Sigmoid colon (tissue), 6 donors: ENCODE measurements at regions not wholly inside any gene's neighbourhood (a gene's known extent, or its start where the extent isn't known, plus 50 kb on each side); places are given as distances from the start of the nearest gene placed in this dataset.

Experiments
- DNase-seq: peaks from one replicate; pipeline ENCODE4 v3.0.0-alpha.2; 2019
- H3K27ac ChIP-seq, 4 donors: fragments of 200-600 bp; sonication (generic); one replicate each; pipeline ENCODE4 v1.5.1; 2016 to 2019; ENCODE audit warnings: mild to moderate bottlenecking in 1 of 4
- H3K27me3 ChIP-seq, 3 donors: fragments of 200-600 bp; sonication (generic); one replicate each; pipeline ENCODE4 v1.5.1; 2019; ENCODE audit warnings: mild to moderate bottlenecking in 1 of 3
- H3K36me3 ChIP-seq, 4 donors: fragments of 200-600 bp; sonication (generic); one replicate each; pipeline ENCODE4 v1.5.1; 2016 to 2019
- H3K4me1 ChIP-seq, 4 donors: fragments of 200-600 bp; sonication (generic); one replicate each; pipeline ENCODE4 v1.5.1; 2017 to 2019
- H3K4me3 ChIP-seq, 4 donors: fragments of 200-600 bp; sonication (generic); one replicate each; pipeline ENCODE4 v1.5.1; 2017 to 2019; ENCODE audit warnings: mild to moderate bottlenecking in 2 of 4, moderate library complexity in 1 of 4
- H3K9me3 ChIP-seq, 4 donors: fragments of 200-600 bp in 3 of 4; sonication (generic) in 3 of 4; one replicate each; pipeline versions ENCODE4 v1.5.1 to v1.6.1; 2013 to 2019
- EP300 ChIP-seq, 4 donors: sonication (generic); formaldehyde crosslinking; IDR thresholded peaks; one replicate each; pipeline ENCODE4 v1.6.1; 2017; ENCODE audit warnings: antibody characterized with exemption in 4 of 4
- POLR2A ChIP-seq, 2 donors: fragments of 450-650 bp; IDR thresholded peaks; one replicate each; pipeline ENCODE4 v1.6.1; 2016; ENCODE audit warnings: antibody characterized with exemption in 2 of 2, mild to moderate bottlenecking in 2 of 2, moderate library complexity in 2 of 2
- POLR2AphosphoS5 ChIP-seq, 4 donors: sonication (generic); formaldehyde crosslinking; IDR thresholded peaks; one replicate each; pipeline ENCODE4 v1.6.1; 2017; ENCODE audit warnings: antibody characterized with exemption in 4 of 4
- WGBS, 2 donors: extraction: QIAGEN DNeasy Blood & Tissue Kit; methylation state at CpG; one replicate each; pipeline ENCODE4 v1.1.7; 2013; 5-methylcytosine and 5-hydroxymethylcytosine counted together
- intact Hi-C: fragments of 100-400 bp; cut with DNase I; formaldehyde crosslinking; loops from one replicate; pipeline ENCODE4 v1.15.1; 2023
- TF ChIP-seq, protein P1 (sequence below), 4 experiments: fragments of 450-650 bp in 3 of 4; fragments of 200-600 bp in 1 of 4; IDR thresholded peaks; one replicate each; pipeline ENCODE4 v1.5.1; 2016 to 2019; ENCODE audit warnings: antibody characterized with exemption in 4 of 4, mild to moderate bottlenecking in 3 of 4, moderate library complexity in 2 of 4
- donor health status: healthy with polysubstance abuse.
- donor health status: healthy.

DNA sequence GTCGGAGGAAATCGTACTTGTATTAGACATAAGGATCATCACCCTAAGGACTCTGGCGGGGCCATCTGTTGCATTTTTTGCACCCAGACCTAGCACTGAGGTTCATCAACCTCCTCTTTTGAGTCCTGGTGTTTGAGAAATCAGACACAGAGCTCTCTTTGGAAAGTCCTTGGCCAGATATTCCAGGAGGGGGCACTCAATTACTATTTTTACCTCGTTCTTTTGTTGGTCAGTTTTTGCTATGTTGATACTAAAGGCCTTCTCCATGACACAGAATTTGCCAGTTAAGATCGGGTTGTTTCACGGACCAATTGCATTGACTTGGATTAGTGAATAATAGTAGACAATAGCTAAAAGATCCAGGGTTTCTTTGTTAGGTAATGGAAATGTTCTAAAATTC is 711.2 kb downstream of the KCNT2 start:
- no peaks in the 10 kb centered on the region for H3K27me3 ChIP-seq
- no peak for DNase-seq
- intact Hi-C loops: no loop called here
- no peaks in the 10 kb centered on the region for H3K9me3 ChIP-seq
- 91 to 94% methylated on average over 6 of the region's 6 CpGs for WGBS, 2 donors
- TF ChIP-seq, protein P1, sequence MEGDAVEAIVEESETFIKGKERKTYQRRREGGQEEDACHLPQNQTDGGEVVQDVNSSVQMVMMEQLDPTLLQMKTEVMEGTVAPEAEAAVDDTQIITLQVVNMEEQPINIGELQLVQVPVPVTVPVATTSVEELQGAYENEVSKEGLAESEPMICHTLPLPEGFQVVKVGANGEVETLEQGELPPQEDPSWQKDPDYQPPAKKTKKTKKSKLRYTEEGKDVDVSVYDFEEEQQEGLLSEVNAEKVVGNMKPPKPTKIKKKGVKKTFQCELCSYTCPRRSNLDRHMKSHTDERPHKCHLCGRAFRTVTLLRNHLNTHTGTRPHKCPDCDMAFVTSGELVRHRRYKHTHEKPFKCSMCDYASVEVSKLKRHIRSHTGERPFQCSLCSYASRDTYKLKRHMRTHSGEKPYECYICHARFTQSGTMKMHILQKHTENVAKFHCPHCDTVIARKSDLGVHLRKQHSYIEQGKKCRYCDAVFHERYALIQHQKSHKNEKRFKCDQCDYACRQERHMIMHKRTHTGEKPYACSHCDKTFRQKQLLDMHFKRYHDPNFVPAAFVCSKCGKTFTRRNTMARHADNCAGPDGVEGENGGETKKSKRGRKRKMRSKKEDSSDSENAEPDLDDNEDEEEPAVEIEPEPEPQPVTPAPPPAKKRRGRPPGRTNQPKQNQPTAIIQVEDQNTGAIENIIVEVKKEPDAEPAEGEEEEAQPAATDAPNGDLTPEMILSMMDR (IDR thresholded peaks at IDR 0.05): no peak
- TF ChIP-seq EP300 (IDR thresholded peaks at IDR 0.05): no peak
- TF ChIP-seq POLR2A (IDR thresholded peaks at IDR 0.05): no peak
- no peak for TF ChIP-seq POLR2AphosphoS5 (IDR thresholded peaks at IDR 0.05)
- H3K4me1 ChIP-seq: no peaks in the 10 kb centered on the region
- H3K4me3 ChIP-seq: no peak overlapping the region
- no peak overlapping the region for H3K27ac ChIP-seq
- no peaks in the 10 kb centered on the region for H3K36me3 ChIP-seq

- WGBS, 2 donors: 48 to 59% methylated on average over 1 of the region's 1 CpG
- no peak overlapping the region for H3K27ac ChIP-seq
- H3K4me3 ChIP-seq: no peak overlapping the region
- H3K27me3 ChIP-seq: no peaks in the 10 kb centered on the region
- intact Hi-C loops: no loop called here
- no peaks in the 10 kb centered on the region for H3K4me1 ChIP-seq
- no peak for DNase-seq
- no peaks in the 10 kb centered on the region for H3K9me3 ChIP-seq
- TF ChIP-seq, protein P1 (IDR thresholded peaks at IDR 0.05): no peak
- TF ChIP-seq EP300 (IDR thresholded peaks at IDR 0.05) (no peak), POLR2AphosphoS5 (IDR thresholded peaks at IDR 0.05) (no peak), POLR2A (IDR thresholded peaks at IDR 0.05) (no peak)
- H3K36me3 ChIP-seq: no peaks in the 10 kb centered on the region
Observed at GRCh38 chr1:195894411-195894810, 713.8 kb downstream of the KCNT2 start.

DNA sequence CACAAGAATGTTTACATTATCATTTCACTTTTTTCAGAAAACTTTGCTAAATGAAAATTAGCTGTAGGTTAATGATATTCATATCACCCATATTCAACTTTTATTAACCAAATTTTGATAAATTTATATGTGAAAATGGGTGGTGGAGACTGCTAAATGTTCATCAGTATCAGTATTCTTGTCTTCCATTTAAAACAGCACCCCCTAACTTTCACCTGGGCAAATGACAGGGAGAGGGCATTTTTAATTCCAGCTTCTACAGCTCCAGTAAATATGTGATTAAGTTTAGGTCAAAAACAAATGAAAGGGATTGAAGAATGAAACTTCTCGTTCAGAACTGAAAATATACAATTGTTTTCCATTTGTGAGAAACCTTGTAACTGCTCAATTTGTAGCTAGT is 722.2 kb downstream of the KCNT2 start:
- Histone ChIP-seq H3K27ac (no peak overlapping the region), H3K36me3 (no peaks in the 10 kb centered on the region), H3K27me3 (no peaks in the 10 kb centered on the region), H3K4me1 (no peaks in the 10 kb centered on the region), H3K4me3 (no peak overlapping the region), H3K9me3 (no peaks in the 10 kb centered on the region)
- intact Hi-C loops: no loop called here
- WGBS, 2 donors: 57 to 78% methylated on average over 1 of the region's 1 CpG
- DNase-seq: no peak
- TF ChIP-seq POLR2AphosphoS5 (IDR thresholded peaks at IDR 0.05) (no peak), EP300 (IDR thresholded peaks at IDR 0.05) (no peak), POLR2A (IDR thresholded peaks at IDR 0.05) (no peak)
- TF ChIP-seq, protein P1 (IDR thresholded peaks at IDR 0.05): no peak

DNA sequence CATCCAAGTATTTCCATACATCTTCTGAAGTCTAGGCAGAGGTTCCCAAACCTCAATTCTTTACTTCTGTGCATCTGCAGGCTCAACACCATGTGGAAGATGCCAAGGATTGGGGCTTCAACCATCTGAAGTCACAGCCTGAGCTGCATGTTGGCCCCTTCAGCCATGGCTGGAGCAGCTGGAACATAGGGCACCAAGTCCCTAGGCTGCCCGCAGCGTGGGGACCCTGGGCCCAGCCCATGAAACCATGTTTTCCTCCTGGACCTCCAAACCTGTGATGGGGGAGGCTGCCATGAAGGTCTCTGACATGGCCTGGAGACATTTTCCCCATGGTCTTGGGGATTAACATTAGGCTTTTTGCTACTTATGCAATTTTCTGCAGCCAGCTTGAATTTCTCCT is 729.8 kb downstream of the KCNT2 start:
- 58 to 91% methylated on average over 2 of the region's 2 CpGs for WGBS, 2 donors
- Histone ChIP-seq H3K27ac (no peak overlapping the region), H3K27me3 (no peaks in the 10 kb centered on the region), H3K36me3 (no peaks in the 10 kb centered on the region), H3K4me1 (no peaks in the 10 kb centered on the region), H3K9me3 (no peaks in the 10 kb centered on the region), H3K4me3 (no peak overlapping the region)
- intact Hi-C loops: no loop called here
- no peak for DNase-seq
- no peak for TF ChIP-seq POLR2A (IDR thresholded peaks at IDR 0.05)
- TF ChIP-seq, protein P1 (IDR thresholded peaks at IDR 0.05): no peak
- TF ChIP-seq POLR2AphosphoS5 (IDR thresholded peaks at IDR 0.05): no peak
- TF ChIP-seq EP300 (IDR thresholded peaks at IDR 0.05): no peak

DNA sequence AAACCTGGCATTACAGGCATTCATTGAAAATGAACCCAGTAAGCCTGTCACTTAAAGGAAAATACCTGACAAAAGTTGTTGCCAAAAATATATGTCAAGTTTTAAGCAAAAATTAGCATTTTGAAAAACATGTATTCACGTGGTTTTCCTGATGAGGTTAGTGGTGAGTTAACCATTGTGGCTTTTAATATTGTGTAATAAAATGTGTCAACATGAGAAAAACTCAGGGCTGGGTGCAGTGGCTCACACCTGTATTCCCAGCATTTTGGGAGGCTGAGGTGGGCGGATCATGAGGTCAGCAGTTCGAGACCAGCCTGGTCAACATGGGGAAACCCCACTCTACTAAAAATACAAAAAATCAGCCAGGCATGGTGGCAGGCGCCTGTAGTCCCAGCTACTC is 731.4 kb downstream of the KCNT2 start:
- Histone ChIP-seq H3K27ac (no peak overlapping the region), H3K9me3 (no peaks in the 10 kb centered on the region), H3K36me3 (no peaks in the 10 kb centered on the region), H3K4me1 (no peaks in the 10 kb centered on the region), H3K27me3 (no peaks in the 10 kb centered on the region), H3K4me3 (no peak overlapping the region)
- DNase-seq: no peak
- intact Hi-C loops: no loop called here
- TF ChIP-seq POLR2A (IDR thresholded peaks at IDR 0.05): no peak
- TF ChIP-seq EP300 (IDR thresholded peaks at IDR 0.05): no peak
- TF ChIP-seq POLR2AphosphoS5 (IDR thresholded peaks at IDR 0.05): no peak
- TF ChIP-seq, protein P1 (IDR thresholded peaks at IDR 0.05): no peak
- 56 to 74% methylated on average over 4 of the region's 4 CpGs for WGBS, 2 donors
